ENCODE measurements at regions not wholly inside any gene's neighbourhood (a gene's known extent, or its start where the extent isn't known, plus 50 kb on each side); places are given as distances from the start of the nearest gene placed in this dataset.

DNA sequence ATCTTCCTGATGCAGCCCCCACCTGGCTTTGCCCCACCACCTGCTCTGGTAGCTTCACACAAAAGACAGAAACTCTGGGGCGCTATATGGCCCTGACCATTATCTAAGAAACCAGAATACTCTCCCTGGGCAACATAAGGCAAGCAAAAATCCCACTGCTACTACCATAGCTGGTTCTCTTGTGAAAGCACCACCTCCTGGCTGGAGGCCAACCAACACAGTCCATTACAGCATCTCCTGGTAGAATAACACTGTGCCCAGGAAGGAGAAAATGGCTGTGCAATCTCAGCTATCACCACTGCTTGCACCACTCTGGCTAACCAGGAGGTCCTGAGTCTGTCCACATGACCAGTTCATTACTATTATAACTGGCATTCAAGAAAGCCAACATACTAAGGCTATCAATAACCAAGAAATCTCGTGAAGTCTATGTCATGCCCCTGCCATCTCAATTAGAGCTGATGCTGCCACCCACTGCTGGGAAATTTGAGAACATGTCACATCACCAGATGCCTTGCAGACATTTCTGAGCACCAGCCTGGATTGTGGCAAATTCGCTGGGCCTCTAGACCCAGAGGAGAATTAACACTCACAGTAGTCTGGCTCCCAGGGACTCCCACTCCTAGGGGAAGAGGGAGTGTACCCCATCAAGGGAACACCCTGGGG lies 1114.8 kb downstream of the ROBO2 start:
- H3K27me3 ChIP-seq (ENCODE audit: control insufficient read depth, insufficient read depth) = no peaks in the 10 kb centered on the region
- DNase-seq = peak in 2 of 3 donors; percentile 29 to 47
- peak; percentile 29 for ATAC-seq
- H3K4me1 ChIP-seq (ENCODE audit: control insufficient read depth, insufficient read depth, low read length) = no peaks in the 10 kb centered on the region
- no peak overlapping the region for H3K4me3 ChIP-seq (ENCODE audit: low read length)
- no peaks in the 10 kb centered on the region for H3K9me3 ChIP-seq (ENCODE audit: control insufficient read depth, low read length)
- 71% methylated on average over 3 of the region's 3 CpGs for WGBS
- no peak overlapping the region for H3K27ac ChIP-seq (ENCODE audit: low read length)
- intact Hi-C loops (cut with DNase I) = no loop called here

DNA sequence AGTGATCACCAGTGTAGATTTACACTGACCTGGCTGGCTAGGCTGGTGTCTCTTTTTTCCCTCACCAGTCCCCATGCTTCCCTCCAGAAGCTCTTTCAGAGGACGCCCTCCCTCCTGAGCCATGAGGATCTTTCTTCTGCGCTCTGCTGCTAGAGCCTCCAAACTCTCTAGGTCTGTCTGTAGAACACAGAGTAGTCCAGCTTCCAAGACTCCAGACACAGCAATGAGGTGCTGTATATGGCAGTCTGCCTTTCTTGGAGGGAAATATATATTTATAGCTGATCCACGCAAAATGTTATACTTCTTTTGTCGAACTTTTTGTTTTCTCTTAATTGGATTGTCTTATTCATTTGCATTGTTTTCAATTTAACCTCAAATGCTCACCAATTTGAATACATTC lies 1121.8 kb downstream of the ROBO2 start:
- WGBS = 91% methylated on average over 4 of the region's 4 CpGs
- DNase-seq (no peak), ATAC-seq (no peak)
- intact Hi-C loops (cut with DNase I) = no loop called here
- no peaks in the 10 kb centered on the region for H3K27me3 ChIP-seq (ENCODE audit: control insufficient read depth, insufficient read depth)
- H3K4me3 ChIP-seq (ENCODE audit: low read length) = no peak overlapping the region
- H3K4me1 ChIP-seq (ENCODE audit: control insufficient read depth, insufficient read depth, low read length) = no peaks in the 10 kb centered on the region
- no peak overlapping the region for H3K27ac ChIP-seq (ENCODE audit: low read length)
- H3K9me3 ChIP-seq (ENCODE audit: control insufficient read depth, low read length) = no peaks in the 10 kb centered on the region

DNA sequence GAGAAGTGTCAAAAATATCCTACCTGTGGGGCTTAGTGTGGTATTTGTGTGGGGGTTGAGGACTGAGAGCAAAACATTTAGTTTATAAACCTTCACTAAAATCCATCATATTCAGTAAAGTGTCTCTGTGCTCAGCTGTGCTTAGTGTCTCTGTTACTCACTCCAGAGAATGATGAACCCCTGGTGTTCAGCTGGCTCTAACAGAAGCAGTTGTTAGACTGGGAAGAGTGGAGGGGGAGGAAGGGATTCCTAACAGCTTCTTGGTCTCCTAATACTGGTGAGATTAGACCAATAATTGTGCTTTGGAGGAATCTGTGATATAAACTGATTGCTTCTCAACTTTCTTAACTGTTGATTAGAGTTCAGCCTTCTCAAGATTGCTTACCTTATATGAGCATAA lies 1123.5 kb downstream of the ROBO2 start:
- H3K27ac ChIP-seq (ENCODE audit: low read length) = no peak overlapping the region
- ATAC-seq (no peak), DNase-seq (no peak)
- no peaks in the 10 kb centered on the region for H3K9me3 ChIP-seq (ENCODE audit: control insufficient read depth, low read length)
- H3K4me3 ChIP-seq (ENCODE audit: low read length) = no peak overlapping the region
- intact Hi-C loops (cut with DNase I) = no loop called here
- no peaks in the 10 kb centered on the region for H3K4me1 ChIP-seq (ENCODE audit: control insufficient read depth, insufficient read depth, low read length)
- no peaks in the 10 kb centered on the region for H3K27me3 ChIP-seq (ENCODE audit: control insufficient read depth, insufficient read depth)

- Histone ChIP-seq H3K4me3 (ENCODE audit: low read length) (no peak overlapping the region), H3K27me3 (ENCODE audit: control insufficient read depth, insufficient read depth) (no peaks in the 10 kb centered on the region), H3K27ac (ENCODE audit: low read length) (no peak overlapping the region), H3K9me3 (ENCODE audit: control insufficient read depth, low read length) (no peaks in the 10 kb centered on the region), H3K4me1 (ENCODE audit: control insufficient read depth, insufficient read depth, low read length) (no peaks in the 10 kb centered on the region)
- no peak for ATAC-seq
- intact Hi-C loops (cut with DNase I) = no loop called here
- no peak for DNase-seq
These were observed 1126.0 kb downstream of the ROBO2 start for GRCh38 chr3:78165876-78166275.

- H3K4me1 ChIP-seq (ENCODE audit: control insufficient read depth, insufficient read depth, low read length) = no peaks in the 10 kb centered on the region
- no peak for DNase-seq
- H3K9me3 ChIP-seq (ENCODE audit: control insufficient read depth, low read length) = no peaks in the 10 kb centered on the region
- intact Hi-C loops (cut with DNase I) = no loop called here
- no peaks in the 10 kb centered on the region for H3K27me3 ChIP-seq (ENCODE audit: control insufficient read depth, insufficient read depth)
- no peak overlapping the region for H3K27ac ChIP-seq (ENCODE audit: low read length)
- WGBS = 12% methylated on average over 1 of the region's 1 CpG
- H3K4me3 ChIP-seq (ENCODE audit: low read length) = no peak overlapping the region
- no peak for ATAC-seq
These were observed 1134.9 kb downstream of the ROBO2 start for GRCh38 chr3:78174821-78175220.

- H3K9me3 ChIP-seq (ENCODE audit: control insufficient read depth, low read length) = no peaks in the 10 kb centered on the region
- 80% methylated on average over 4 of the region's 4 CpGs for WGBS
- intact Hi-C loops (cut with DNase I) = no loop called here
These were observed 1137.0 kb downstream of the ROBO2 start for GRCh38 chr3:78176869-78177268.

DNA sequence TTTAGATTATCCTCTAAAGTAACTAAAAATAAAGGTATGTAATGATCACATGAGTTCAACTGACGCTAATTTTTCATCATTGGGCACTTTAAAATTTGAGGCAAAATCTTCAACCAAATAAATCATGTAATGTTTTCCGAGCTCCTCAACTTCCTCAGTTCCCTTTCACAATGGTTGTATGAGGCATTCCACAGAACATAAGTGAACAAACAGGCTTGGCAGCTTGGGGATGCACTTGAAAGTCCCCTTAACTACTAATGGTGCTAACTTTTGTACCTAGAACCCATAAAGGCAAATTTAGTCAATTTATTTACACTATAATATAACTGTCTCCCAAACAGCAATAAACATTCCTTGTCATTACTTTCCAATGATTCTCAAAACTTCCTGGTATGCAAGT lies 1137.9 kb downstream of the ROBO2 start:
- 78% methylated on average over 2 of the region's 2 CpGs for WGBS
- intact Hi-C loops (cut with DNase I) = no loop called here
- Histone ChIP-seq H3K27ac (ENCODE audit: low read length) (no peak overlapping the region), H3K4me1 (ENCODE audit: control insufficient read depth, insufficient read depth, low read length) (no peaks in the 10 kb centered on the region), H3K9me3 (ENCODE audit: control insufficient read depth, low read length) (no peaks in the 10 kb centered on the region), H3K4me3 (ENCODE audit: low read length) (no peak overlapping the region), H3K27me3 (ENCODE audit: control insufficient read depth, insufficient read depth) (no peaks in the 10 kb centered on the region)
- ATAC-seq (no peak), DNase-seq (no peak)

More at GRCh38 chr3:78176869-78177268, 1137.0 kb downstream of the ROBO2 start:
- Histone ChIP-seq H3K4me1 (ENCODE audit: control insufficient read depth, insufficient read depth, low read length) (no peaks in the 10 kb centered on the region), H3K27ac (ENCODE audit: low read length) (no peak overlapping the region), H3K4me3 (ENCODE audit: low read length) (no peak overlapping the region), H3K27me3 (ENCODE audit: control insufficient read depth, insufficient read depth) (no peaks in the 10 kb centered on the region)
- ATAC-seq = no peak
- no peak for DNase-seq

- intact Hi-C loops (cut with DNase I) = no loop called here
- no peak for DNase-seq
- H3K4me1 ChIP-seq (ENCODE audit: control insufficient read depth, insufficient read depth, low read length) = no peaks in the 10 kb centered on the region
- H3K27ac ChIP-seq (ENCODE audit: low read length) = no peak overlapping the region
- no peak overlapping the region for H3K4me3 ChIP-seq (ENCODE audit: low read length)
- H3K27me3 ChIP-seq (ENCODE audit: control insufficient read depth, insufficient read depth) = no peaks in the 10 kb centered on the region
- H3K9me3 ChIP-seq (ENCODE audit: control insufficient read depth, low read length) = no peaks in the 10 kb centered on the region
- ATAC-seq = no peak
These were observed 1138.3 kb downstream of the ROBO2 start for GRCh38 chr3:78178209-78178608.

- H3K27me3 ChIP-seq (ENCODE audit: control insufficient read depth, insufficient read depth) = no peaks in the 10 kb centered on the region
- 70% methylated on average over 1 of the region's 1 CpG for WGBS
These were observed 1139.0 kb downstream of the ROBO2 start for GRCh38 chr3:78178740-78179363.

DNA sequence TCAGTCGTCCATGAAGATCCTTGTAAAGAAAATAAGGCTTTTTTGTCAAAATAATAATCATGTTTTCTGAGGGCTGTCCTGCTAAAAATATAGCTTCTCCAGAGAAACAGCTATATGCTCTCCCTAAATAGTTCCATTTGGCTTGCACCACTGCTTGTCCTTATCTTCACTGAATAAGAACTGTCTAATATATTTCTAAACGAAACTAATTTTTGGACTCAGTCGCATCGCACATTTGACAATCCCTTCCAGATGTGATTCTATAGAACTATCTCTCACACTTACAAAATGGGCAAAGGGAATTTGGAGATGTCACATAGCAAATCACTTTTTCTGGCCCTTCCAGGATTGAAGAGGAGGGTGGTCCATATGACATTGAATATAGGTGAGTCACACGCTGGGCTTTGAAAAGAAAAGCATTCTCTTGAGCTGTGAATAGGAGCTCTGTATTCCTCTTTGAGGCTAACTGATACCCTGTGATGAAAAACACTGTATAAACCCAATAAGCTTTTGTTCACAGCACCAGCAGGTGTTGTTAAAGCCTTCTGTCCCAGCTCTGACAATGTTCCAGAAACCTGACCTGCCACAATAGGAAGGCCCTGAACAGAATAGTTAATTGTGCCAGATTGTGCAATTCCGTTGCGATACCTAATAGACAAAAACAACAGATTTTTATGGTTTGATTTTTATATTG lies 1144.2 kb downstream of the ROBO2 start:
- Histone ChIP-seq H3K4me1 (ENCODE audit: control insufficient read depth, insufficient read depth, low read length) (no peaks in the 10 kb centered on the region), H3K27me3 (ENCODE audit: control insufficient read depth, insufficient read depth) (no peaks in the 10 kb centered on the region), H3K4me3 (ENCODE audit: low read length) (no peak overlapping the region), H3K9me3 (ENCODE audit: control insufficient read depth, low read length) (no peaks in the 10 kb centered on the region), H3K27ac (ENCODE audit: low read length) (no peak overlapping the region)
- intact Hi-C loops (cut with DNase I) = no loop called here
- DNase-seq (no peak), ATAC-seq (no peak)
- 67% methylated on average over 7 of the region's 7 CpGs for WGBS

More at GRCh38 chr3:78178740-78179363, 1139.0 kb downstream of the ROBO2 start:
- Histone ChIP-seq H3K9me3 (ENCODE audit: control insufficient read depth, low read length) (no peaks in the 10 kb centered on the region), H3K27ac (ENCODE audit: low read length) (no peak overlapping the region), H3K4me1 (ENCODE audit: control insufficient read depth, insufficient read depth, low read length) (no peaks in the 10 kb centered on the region), H3K4me3 (ENCODE audit: low read length) (no peak overlapping the region)
- intact Hi-C loops (cut with DNase I) = no loop called here
- DNase-seq (no peak), ATAC-seq (no peak)

DNA sequence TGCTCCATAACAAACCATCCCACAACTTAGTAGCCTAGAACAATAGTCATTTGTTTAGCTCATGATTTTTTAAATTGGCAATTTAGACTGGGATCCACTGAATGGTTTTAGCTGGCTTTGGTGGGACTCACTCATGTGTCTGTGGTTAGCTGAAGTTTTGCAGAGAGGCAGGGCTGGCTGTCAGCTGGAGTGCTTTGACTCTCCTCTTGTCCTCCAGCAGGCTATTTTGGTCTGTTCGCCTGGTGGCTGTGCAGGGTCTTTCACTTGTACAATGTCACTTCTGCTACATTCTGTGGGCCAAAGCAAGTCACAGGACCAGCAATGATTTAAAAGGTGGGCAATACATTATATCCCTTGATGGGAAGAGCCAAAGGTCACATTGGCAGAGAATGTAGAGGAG lies 1146.5 kb downstream of the ROBO2 start:
- H3K27ac ChIP-seq (ENCODE audit: low read length) = no peak overlapping the region
- H3K4me1 ChIP-seq (ENCODE audit: control insufficient read depth, insufficient read depth, low read length) = no peaks in the 10 kb centered on the region
- no peaks in the 10 kb centered on the region for H3K27me3 ChIP-seq (ENCODE audit: control insufficient read depth, insufficient read depth)
- ATAC-seq = peak; percentile 14 to 65
- 65% methylated on average over 1 of the region's 1 CpG for WGBS
- H3K9me3 ChIP-seq (ENCODE audit: control insufficient read depth, low read length) = peaks cover 2% of the 10 kb centered on the region
- intact Hi-C loops (cut with DNase I) = no loop called here
- no peak overlapping the region for H3K4me3 ChIP-seq (ENCODE audit: low read length)
- peak in 2 of 3 donors; percentile 10 to 14 for DNase-seq
